PC-9 (cell line): ENCODE measurements at regions not wholly inside any gene's neighbourhood (a gene's known extent, or its start where the extent isn't known, plus 50 kb on each side); places are given as distances from the start of the nearest gene placed in this dataset.

ENCODE experiments used
- BruUV-seq: library from RNA; stranded (reverse); fragments of 400-500 nt; replicated peaks from 2 replicates; lab custom pipeline; 2021; lab: Mats Ljungman, UMichigan
- CTCF ChIA-PET: fragments of 300-600 bp; sonication (Branson Sonifier 250); formaldehyde crosslinking; loops from one replicate; lab custom pipeline; 2022; ENCODE audit warnings: antibody characterized with exemption; lab: Charles Lee
- POLR2A ChIA-PET: fragments of 300-600 bp; sonication (Branson Sonifier 250); formaldehyde crosslinking; loops from one replicate; lab custom pipeline; 2022; ENCODE audit warnings: antibody characterized with exemption; ENCODE audit not compliant: unreplicated experiment; lab: Charles Lee
- DNase-seq, 2 experiments: peaks; one replicate each; pipeline versions ENCODE4 v3.0.0 to v3.0.0-alpha.2; 2015 to 2022; ENCODE audit warnings: mixed read lengths in 1 of 2
- H2AFZ ChIP-seq: fragments of 200-600 bp; sonication (generic); 2 replicates; pipeline ENCODE4 v1.8.1; 2017; ENCODE audit warnings: antibody characterized with exemption
- H3F3A ChIP-seq: fragments of 200-600 bp; sonication (generic); 2 replicates; pipeline ENCODE4 v1.8.1; 2017; ENCODE audit warnings: antibody characterized with exemption, mild to moderate bottlenecking, low read depth; ENCODE audit not compliant: insufficient read depth
- H3K27ac ChIP-seq: fragments of 200-600 bp; sonication (generic); 2 replicates; pipeline ENCODE4 v1.6.1; 2016; ENCODE audit warnings: mixed run types
- H3K27me3 ChIP-seq: fragments of 200-600 bp; sonication (generic); 2 replicates; pipeline ENCODE4 v1.6.1; 2016; ENCODE audit warnings: low read depth, mixed run types; ENCODE audit not compliant: insufficient read depth
- H3K36me3 ChIP-seq: fragments of 200-600 bp; sonication (generic); 2 replicates; pipeline ENCODE4 v1.6.1; 2016; ENCODE audit warnings: low read depth, mixed run types
- H3K4me1 ChIP-seq: fragments of 200-600 bp; sonication (generic); replicated peaks from 2 replicates; pipeline ENCODE4 v1.6.1; 2016; ENCODE audit warnings: mixed run types; ENCODE audit not compliant: insufficient read depth
- H3K4me2 ChIP-seq: fragments of 200-600 bp; sonication (generic); 2 replicates; pipeline ENCODE4 v1.6.1; 2017; ENCODE audit warnings: mixed run types
- H3K4me3 ChIP-seq: fragments of 200-600 bp; sonication (generic); 2 replicates; pipeline ENCODE4 v1.6.1; 2016; ENCODE audit warnings: mixed run types
- H3K79me2 ChIP-seq: fragments of 200-600 bp; sonication (generic); 2 replicates; pipeline ENCODE4 v1.6.1; 2017; ENCODE audit warnings: low read depth, mixed run types
- H3K9me2 ChIP-seq: fragments of 200-600 bp; sonication (generic); 2 replicates; pipeline ENCODE4 v1.8.1; 2017; ENCODE audit warnings: mild to moderate bottlenecking; ENCODE audit not compliant: insufficient read depth
- H3K9me3 ChIP-seq: fragments of 200-600 bp; sonication (generic); 2 replicates; pipeline ENCODE4 v1.8.1; 2016; ENCODE audit warnings: low read depth; ENCODE audit not compliant: insufficient read depth
- H4K20me1 ChIP-seq: fragments of 200-600 bp; sonication (generic); 2 replicates; pipeline ENCODE4 v1.8.1; 2017; ENCODE audit not compliant: insufficient read depth
- EZH2 ChIP-seq: fragments of 200-600 bp; sonication (generic); IDR thresholded peaks from 2 replicates; pipeline ENCODE4 v1.8.0; 2017; ENCODE audit warnings: antibody characterized with exemption, low read depth
- intact Hi-C: fragments of 100-400 bp; cut with micrococcal nuclease; formaldehyde crosslinking; loops from one replicate; pipeline ENCODE4 v1.10.0; 2022; ENCODE audit not compliant: unreplicated experiment
- TF ChIP-seq, protein P1 (sequence below): fragments of 200-600 bp; sonication (generic); conservative IDR thresholded peaks from 2 replicates; pipeline ENCODE4 v1.6.1; 2017; ENCODE audit warnings: mixed run types, antibody characterized with exemption, mild to moderate bottlenecking, moderate library complexity

DNA sequence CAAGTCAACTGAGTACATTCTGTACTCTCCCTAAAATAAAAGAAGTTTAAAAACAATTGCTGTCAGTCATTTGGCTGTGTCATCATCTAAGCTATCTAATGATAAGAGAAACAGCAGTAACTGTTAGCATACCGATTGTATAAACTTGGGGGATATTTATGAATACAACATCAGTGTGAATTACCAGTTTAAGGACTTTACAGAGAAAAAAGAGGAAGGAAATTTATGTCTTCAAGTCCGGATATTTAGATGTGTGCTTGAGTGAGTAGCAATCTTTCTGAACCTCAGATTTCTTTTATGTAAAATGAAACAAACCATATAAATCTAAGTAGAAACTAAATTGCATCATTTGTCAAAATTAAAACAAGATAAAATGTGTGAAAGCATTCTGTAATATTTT lies 1557.0 kb downstream of the MRPL39 start:
- Histone ChIP-seq H3K36me3 (no peaks in the 10 kb centered on the region), H3K4me2 (no peak overlapping the region), H3K9me3 (no peaks in the 10 kb centered on the region), H3F3A (no peaks in the 10 kb centered on the region), H3K27ac (no peak overlapping the region), H2AFZ (no peak overlapping the region), H3K4me1 (no peaks in the 10 kb centered on the region), H3K79me2 (no peaks in the 10 kb centered on the region), H3K4me3 (no peak overlapping the region), H3K27me3 (no peaks in the 10 kb centered on the region), H3K9me2 (no peaks in the 10 kb centered on the region), H4K20me1 (no peaks in the 10 kb centered on the region)
- BruUV-seq: no TSS peak
- ChIA-PET CTCF (no interaction called here), POLR2A (no interaction called here)
- intact Hi-C loops: no loop called here
- DNase-seq: no peak
- TF ChIP-seq, protein P1, sequence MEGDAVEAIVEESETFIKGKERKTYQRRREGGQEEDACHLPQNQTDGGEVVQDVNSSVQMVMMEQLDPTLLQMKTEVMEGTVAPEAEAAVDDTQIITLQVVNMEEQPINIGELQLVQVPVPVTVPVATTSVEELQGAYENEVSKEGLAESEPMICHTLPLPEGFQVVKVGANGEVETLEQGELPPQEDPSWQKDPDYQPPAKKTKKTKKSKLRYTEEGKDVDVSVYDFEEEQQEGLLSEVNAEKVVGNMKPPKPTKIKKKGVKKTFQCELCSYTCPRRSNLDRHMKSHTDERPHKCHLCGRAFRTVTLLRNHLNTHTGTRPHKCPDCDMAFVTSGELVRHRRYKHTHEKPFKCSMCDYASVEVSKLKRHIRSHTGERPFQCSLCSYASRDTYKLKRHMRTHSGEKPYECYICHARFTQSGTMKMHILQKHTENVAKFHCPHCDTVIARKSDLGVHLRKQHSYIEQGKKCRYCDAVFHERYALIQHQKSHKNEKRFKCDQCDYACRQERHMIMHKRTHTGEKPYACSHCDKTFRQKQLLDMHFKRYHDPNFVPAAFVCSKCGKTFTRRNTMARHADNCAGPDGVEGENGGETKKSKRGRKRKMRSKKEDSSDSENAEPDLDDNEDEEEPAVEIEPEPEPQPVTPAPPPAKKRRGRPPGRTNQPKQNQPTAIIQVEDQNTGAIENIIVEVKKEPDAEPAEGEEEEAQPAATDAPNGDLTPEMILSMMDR: no peak
- TF ChIP-seq EZH2: no peak

DNA sequence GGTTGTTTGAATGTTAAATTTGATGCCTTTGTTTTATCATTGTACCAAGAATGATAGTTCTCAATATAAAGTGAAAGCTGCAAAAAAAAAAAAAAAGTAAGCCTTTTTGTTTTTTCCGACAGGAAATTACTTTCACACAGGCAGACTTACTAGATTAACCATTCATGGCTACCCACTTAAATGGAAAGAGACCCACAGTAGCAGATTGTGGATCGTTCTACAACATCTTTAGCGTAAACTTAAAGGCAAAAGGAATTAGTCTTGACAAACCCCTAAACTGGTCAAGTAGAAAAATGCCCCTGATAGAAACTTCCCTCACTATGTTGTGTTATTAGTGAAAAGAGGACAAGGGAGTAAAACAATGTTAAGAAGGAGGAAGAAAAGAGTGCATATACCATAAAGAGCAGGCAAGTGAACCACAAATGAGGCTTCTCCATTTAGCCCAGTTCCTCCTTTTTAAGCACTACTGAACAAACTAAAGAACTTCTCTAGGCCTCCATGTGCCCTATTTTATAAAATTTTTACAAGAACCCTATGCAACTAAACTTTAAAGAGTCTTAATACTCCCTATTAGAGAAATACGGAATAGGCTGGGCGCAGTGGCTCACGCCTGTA lies 1560.3 kb downstream of the MRPL39 start:
- intact Hi-C loops: no loop called here
- Histone ChIP-seq H3K4me2 (no peak overlapping the region), H3K9me2 (no peaks in the 10 kb centered on the region)

DNA sequence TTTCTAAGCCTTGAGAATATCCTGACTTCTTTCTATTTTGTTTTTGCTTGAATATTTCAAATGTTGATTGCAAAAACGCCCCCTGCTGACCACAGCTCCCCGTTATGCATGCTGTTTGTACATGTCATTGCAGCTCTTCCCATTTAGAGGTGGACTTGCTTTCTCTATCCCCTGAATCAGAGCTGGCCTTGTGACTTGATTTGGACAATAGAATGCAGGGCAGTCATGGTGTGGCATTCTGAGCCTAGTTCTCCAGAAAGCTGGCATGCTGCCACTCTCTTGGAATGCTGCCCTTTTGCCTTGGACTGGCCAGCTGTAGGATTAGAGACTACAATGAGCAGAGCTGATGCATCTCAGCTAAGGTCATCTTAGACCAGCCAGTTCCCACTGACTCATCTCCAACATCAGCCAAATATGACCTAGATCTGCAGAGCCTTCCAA lies 1561.5 kb downstream of the MRPL39 start:
- H2AFZ ChIP-seq: no peak overlapping the region
- no peaks in the 10 kb centered on the region for H3K36me3 ChIP-seq
- intact Hi-C loops: no loop called here
- no TSS peak for BruUV-seq
- peak in 1 of 2 experiments; percentile 9 for DNase-seq
- no peaks in the 10 kb centered on the region for H3K4me1 ChIP-seq
- H3K9me2 ChIP-seq: no peaks in the 10 kb centered on the region
- H3K27me3 ChIP-seq: no peaks in the 10 kb centered on the region
- no peaks in the 10 kb centered on the region for H4K20me1 ChIP-seq
- CTCF ChIA-PET: no interaction called here
- no peaks in the 10 kb centered on the region for H3K79me2 ChIP-seq
- POLR2A ChIA-PET: no interaction called here
- no peak overlapping the region for H3K4me3 ChIP-seq
- H3K4me2 ChIP-seq: no peak overlapping the region
- no peak overlapping the region for H3K27ac ChIP-seq
- no peaks in the 10 kb centered on the region for H3K9me3 ChIP-seq
- H3F3A ChIP-seq: no peaks in the 10 kb centered on the region
- no peak for TF ChIP-seq EZH2
- TF ChIP-seq, protein P1: no peak; the same call in 1 of the 2 replicates

More for the DNA sequence above, 1560.3 kb downstream of the MRPL39 start:
- no peaks in the 10 kb centered on the region for H3K79me2 ChIP-seq
- H3F3A ChIP-seq: no peaks in the 10 kb centered on the region
- H4K20me1 ChIP-seq: no peaks in the 10 kb centered on the region
- no peaks in the 10 kb centered on the region for H3K9me3 ChIP-seq
- no peaks in the 10 kb centered on the region for H3K4me1 ChIP-seq
- no peak overlapping the region for H3K4me3 ChIP-seq
- POLR2A ChIA-PET: no interaction called here
- BruUV-seq: no TSS peak
- H2AFZ ChIP-seq: no peak overlapping the region
- DNase-seq: no peak
- TF ChIP-seq EZH2: no peak
- CTCF ChIA-PET: no interaction called here
- no peak overlapping the region for H3K27ac ChIP-seq
- H3K36me3 ChIP-seq: no peaks in the 10 kb centered on the region
- H3K27me3 ChIP-seq: no peaks in the 10 kb centered on the region

DNA sequence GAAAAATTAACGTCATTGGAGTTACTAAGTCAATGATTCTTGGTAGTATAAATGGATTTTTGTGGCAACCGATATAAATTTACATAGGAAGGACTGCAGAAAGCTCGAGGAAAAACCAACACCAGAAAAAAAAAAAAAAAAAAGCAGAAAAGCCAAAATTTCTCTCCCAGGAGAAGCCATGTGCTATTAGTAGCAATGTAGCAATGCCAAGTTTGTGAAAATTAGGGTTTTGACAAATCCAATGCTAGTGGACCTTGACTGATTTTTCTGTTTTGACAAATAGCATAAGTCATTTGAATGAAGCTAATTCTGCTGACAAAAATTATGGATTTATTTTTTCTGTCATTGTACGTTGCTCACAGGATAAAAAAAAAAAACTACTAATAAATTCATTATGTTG lies 1561.9 kb downstream of the MRPL39 start:
- Histone ChIP-seq H3K4me1 (no peaks in the 10 kb centered on the region), H3K36me3 (no peaks in the 10 kb centered on the region), H3K9me2 (no peaks in the 10 kb centered on the region), H4K20me1 (no peaks in the 10 kb centered on the region), H3K27me3 (no peaks in the 10 kb centered on the region), H3K27ac (no peak overlapping the region), H3K4me2 (no peak overlapping the region), H3F3A (no peaks in the 10 kb centered on the region), H2AFZ (no peak overlapping the region), H3K4me3 (no peak overlapping the region), H3K79me2 (no peaks in the 10 kb centered on the region), H3K9me3 (no peaks in the 10 kb centered on the region)
- intact Hi-C loops: no loop called here
- BruUV-seq: no TSS peak
- TF ChIP-seq EZH2: no peak
- TF ChIP-seq, protein P1: no peak
- ChIA-PET CTCF (no interaction called here), POLR2A (no interaction called here)
- no peak for DNase-seq
